Ishikawa (cell line): ENCODE measurements at regions not wholly inside any gene's neighbourhood (a gene's known extent, or its start where the extent isn't known, plus 50 kb on each side); places are given as distances from the start of the nearest gene placed in this dataset.

ENCODE experiments used
- CREB1 ChIP-seq: IDR thresholded peaks from 2 replicates; pipeline ENCODE4 v1.6.1; 2012; ENCODE audit warnings: low read depth
- FOXM1 ChIP-seq: IDR thresholded peaks from 2 replicates; pipeline ENCODE4 v1.6.1; 2012; ENCODE audit warnings: low read depth, borderline replicate concordance
- MAX ChIP-seq: IDR thresholded peaks from 2 replicates; pipeline ENCODE4 v1.6.1; 2012

- TF ChIP-seq CREB1: no peak
- TF ChIP-seq MAX: no peak
- TF ChIP-seq FOXM1: no peak
These were observed 296.9 kb downstream of the KCNJ3 start for GRCh38 chr2:154995361-154995760.
